Body of pancreas (tissue), 4 donors: ENCODE measurements at regions not wholly inside any gene's neighbourhood (a gene's known extent, or its start where the extent isn't known, plus 50 kb on each side); places are given as distances from the start of the nearest gene placed in this dataset.

ENCODE experiments used
- CTCF ChIP-seq, 7 experiments: fragments of 450-650 bp in 4 of 7; fragments of 200-600 bp in 3 of 7; sonication (generic) in 3 of 7; IDR thresholded peaks; one replicate each; pipeline ENCODE4 v1.5.1; 2016 to 2019; ENCODE audit warnings: antibody characterized with exemption in 7 of 7
- POLR2A ChIP-seq, 3 donors: fragments of 450-650 bp; IDR thresholded peaks; one replicate each; pipeline ENCODE4 v1.6.1; 2016; ENCODE audit warnings: antibody characterized with exemption in 3 of 3, mild to moderate bottlenecking in 2 of 3

- TF ChIP-seq POLR2A (IDR thresholded peaks at IDR 0.05) (no peak), CTCF (IDR thresholded peaks at IDR 0.05) (no peak)
Observed at GRCh38 chr13:85694992-85695391, 104.2 kb downstream of the SLITRK6 start.
